ENCODE measurements at regions not wholly inside any gene's neighbourhood (a gene's known extent, or its start where the extent isn't known, plus 50 kb on each side); places are given as distances from the start of the nearest gene placed in this dataset.

GRCh38 chr3:161682715-161683114 is 186.1 kb downstream of the OTOL1 start:
- Histone ChIP-seq H3K27me3 (no peaks in the 10 kb centered on the region), H3K27ac (no peak overlapping the region), H3K4me3 (no peak overlapping the region), H3K36me3 (no peaks in the 10 kb centered on the region), H3K9me3 (no peaks in the 10 kb centered on the region), H3K4me1 (no peaks in the 10 kb centered on the region)
- no peak for ATAC-seq
- TF ChIP-seq CTCF (IDR thresholded peaks at IDR 0.05) (no peak), EP300 (IDR thresholded peaks at IDR 0.05) (no peak), POLR2AphosphoS5 (IDR thresholded peaks at IDR 0.05) (no peak), POLR2A (IDR thresholded peaks at IDR 0.05) (no peak)
- 55 to 58% methylated on average over 2 of the region's 2 CpGs for WGBS, 2 donors (ENCODE audit: low coverage in 1 of 2)

GRCh38 chr3:161689584-161690298 is 193.1 kb downstream of the OTOL1 start:
- H3K4me1 ChIP-seq, result no peaks in the 10 kb centered on the region
- WGBS, 2 donors (ENCODE audit: low coverage in 1 of 2), result 57 to 76% methylated on average over 5 of the region's 5 CpGs
- no peak for ATAC-seq
- H3K36me3 ChIP-seq, result no peaks in the 10 kb centered on the region
- no peak for TF ChIP-seq EP300 (IDR thresholded peaks at IDR 0.05)
- no peak for TF ChIP-seq POLR2AphosphoS5 (IDR thresholded peaks at IDR 0.05)
- no peak for TF ChIP-seq CTCF (IDR thresholded peaks at IDR 0.05)
- TF ChIP-seq POLR2A (IDR thresholded peaks at IDR 0.05), result no peak
- no peaks in the 10 kb centered on the region for H3K27me3 ChIP-seq
- no peaks in the 10 kb centered on the region for H3K9me3 ChIP-seq
- no peak overlapping the region for H3K4me3 ChIP-seq
- no peak overlapping the region for H3K27ac ChIP-seq

GRCh38 chr3:161690299-161690620 is 193.7 kb downstream of the OTOL1 start:
- Histone ChIP-seq H3K36me3 (no peaks in the 10 kb centered on the region), H3K9me3 (no peaks in the 10 kb centered on the region), H3K4me3 (no peak overlapping the region), H3K27me3 (no peaks in the 10 kb centered on the region), H3K4me1 (no peaks in the 10 kb centered on the region), H3K27ac (no peak overlapping the region)
- no peak for ATAC-seq
- TF ChIP-seq CTCF (IDR thresholded peaks at IDR 0.05) (no peak), POLR2A (IDR thresholded peaks at IDR 0.05) (no peak), EP300 (IDR thresholded peaks at IDR 0.05) (no peak), POLR2AphosphoS5 (IDR thresholded peaks at IDR 0.05) (no peak)
- 29 to 62% methylated on average over 3 of the region's 3 CpGs for WGBS, 2 donors (ENCODE audit: low coverage in 1 of 2)

GRCh38 chr3:161691677-161692076 is 195.1 kb downstream of the OTOL1 start:
- Histone ChIP-seq H3K36me3 (no peaks in the 10 kb centered on the region), H3K27ac (no peak overlapping the region), H3K27me3 (no peaks in the 10 kb centered on the region), H3K9me3 (no peaks in the 10 kb centered on the region), H3K4me1 (no peaks in the 10 kb centered on the region), H3K4me3 (no peak overlapping the region)
- WGBS, 2 donors (ENCODE audit: low coverage in 1 of 2), result 56 to 100% methylated on average over 1 of the region's 1 CpG
- ATAC-seq, result no peak
- no peak for TF ChIP-seq CTCF (IDR thresholded peaks at IDR 0.05)

- WGBS, 2 donors (ENCODE audit: low coverage in 1 of 2), result 65 to 92% methylated on average over 3 to 5 of the region's 5 CpGs
- Histone ChIP-seq H3K27me3 (no peaks in the 10 kb centered on the region), H3K4me1 (no peaks in the 10 kb centered on the region), H3K9me3 (no peaks in the 10 kb centered on the region), H3K4me3 (no peak overlapping the region), H3K36me3 (no peaks in the 10 kb centered on the region), H3K27ac (no peak overlapping the region)
- ATAC-seq, result no peak
- TF ChIP-seq POLR2A (IDR thresholded peaks at IDR 0.05) (no peak), CTCF (IDR thresholded peaks at IDR 0.05) (no peak), EP300 (IDR thresholded peaks at IDR 0.05) (no peak), POLR2AphosphoS5 (IDR thresholded peaks at IDR 0.05) (no peak)
These were observed 198.3 kb downstream of the OTOL1 start for GRCh38 chr3:161694682-161695564.

Data from gastroesophageal sphincter (tissue), 4 donors.